ENCODE measurements at regions not wholly inside any gene's neighbourhood (a gene's known extent, or its start where the extent isn't known, plus 50 kb on each side); places are given as distances from the start of the nearest gene placed in this dataset.

GRCh38 chr7:46368871-46369270, 447.8 kb upstream of the IGFBP3 start:
- DNase-seq (ENCODE audit: low read depth in 3 of 3): no peak

- no peak for DNase-seq (ENCODE audit: low read depth in 3 of 3)
Measured at GRCh38 chr7:46366526-46366925, 445.5 kb upstream of the IGFBP3 start.

GRCh38 chr7:46363688-46364087, 442.6 kb upstream of the IGFBP3 start:
- DNase-seq (ENCODE audit: low read depth in 3 of 3): no peak

- no peak for DNase-seq (ENCODE audit: low read depth in 3 of 3)
Measured at GRCh38 chr7:46360811-46361210, 439.7 kb upstream of the IGFBP3 start.

GRCh38 chr7:46360296-46360695, 439.2 kb upstream of the IGFBP3 start:
- no peak for DNase-seq (ENCODE audit: low read depth in 3 of 3)

GRCh38 chr7:46357851-46358250, 436.8 kb upstream of the IGFBP3 start:
- DNase-seq (ENCODE audit: low read depth in 3 of 3): no peak

GRCh38 chr7:46357290-46357689, 436.2 kb upstream of the IGFBP3 start:
- DNase-seq (ENCODE audit: low read depth in 3 of 3): no peak

GRCh38 chr7:46356371-46356770, 435.3 kb upstream of the IGFBP3 start:
- no peak for DNase-seq (ENCODE audit: low read depth in 3 of 3)

- no peak for DNase-seq (ENCODE audit: low read depth in 3 of 3)
Measured at GRCh38 chr7:46355331-46355730, 434.3 kb upstream of the IGFBP3 start.

GRCh38 chr7:46352004-46352954, 431.2 kb upstream of the IGFBP3 start:
- no peak for DNase-seq (ENCODE audit: low read depth in 3 of 3)

- no peak for DNase-seq (ENCODE audit: low read depth in 3 of 3)
Measured at GRCh38 chr7:46349490-46349889, 428.4 kb upstream of the IGFBP3 start.

GRCh38 chr7:46344533-46344932, 423.5 kb upstream of the IGFBP3 start:
- no peak for DNase-seq (ENCODE audit: low read depth in 3 of 3)

- no peak for DNase-seq (ENCODE audit: low read depth in 3 of 3)
Measured at GRCh38 chr7:46343802-46344201, 422.7 kb upstream of the IGFBP3 start.

GRCh38 chr7:46322937-46323336, 401.9 kb upstream of the IGFBP3 start:
- no peak for DNase-seq (ENCODE audit: low read depth in 3 of 3)

GRCh38 chr7:46321556-46322205, 400.6 kb upstream of the IGFBP3 start:
- no peak for DNase-seq (ENCODE audit: low read depth in 3 of 3)

- DNase-seq (ENCODE audit: low read depth in 3 of 3): no peak
Measured at GRCh38 chr7:46320956-46321355, 399.9 kb upstream of the IGFBP3 start.

- DNase-seq (ENCODE audit: low read depth in 3 of 3): no peak
Measured at GRCh38 chr7:46319841-46320240, 398.8 kb upstream of the IGFBP3 start.

- no peak for DNase-seq (ENCODE audit: low read depth in 3 of 3)
Measured at GRCh38 chr7:46318276-46318675, 397.2 kb upstream of the IGFBP3 start.

GRCh38 chr7:46317256-46317655, 396.2 kb upstream of the IGFBP3 start:
- DNase-seq (ENCODE audit: low read depth in 3 of 3): no peak

GRCh38 chr7:46315891-46316290, 394.8 kb upstream of the IGFBP3 start:
- DNase-seq (ENCODE audit: low read depth in 3 of 3): no peak

- no peak for DNase-seq (ENCODE audit: low read depth in 3 of 3)
Measured at GRCh38 chr7:46301677-46302076, 380.6 kb upstream of the IGFBP3 start.

- DNase-seq (ENCODE audit: low read depth in 3 of 3): no peak
Measured at GRCh38 chr7:46297515-46297914, 376.4 kb upstream of the IGFBP3 start.

- DNase-seq (ENCODE audit: low read depth in 3 of 3): no peak
Measured at GRCh38 chr7:46296526-46296925, 375.5 kb upstream of the IGFBP3 start.
